GM21381 (cell line): ENCODE measurements at regions not wholly inside any gene's neighbourhood (a gene's known extent, or its start where the extent isn't known, plus 50 kb on each side); places are given as distances from the start of the nearest gene placed in this dataset.

ENCODE experiments used
- ATAC-seq: cut with Tn5 transposase; IDR thresholded peaks from one replicate; pipeline ENCODE4 v1.9.1; 2021; ENCODE audit warnings: mild to moderate bottlenecking, moderate library complexity; ENCODE audit not compliant: unreplicated experiment

GRCh38 chr5:57857696-57858095, 375.1 kb upstream of the ACTBL2 start:
- no peak for ATAC-seq

DNA sequence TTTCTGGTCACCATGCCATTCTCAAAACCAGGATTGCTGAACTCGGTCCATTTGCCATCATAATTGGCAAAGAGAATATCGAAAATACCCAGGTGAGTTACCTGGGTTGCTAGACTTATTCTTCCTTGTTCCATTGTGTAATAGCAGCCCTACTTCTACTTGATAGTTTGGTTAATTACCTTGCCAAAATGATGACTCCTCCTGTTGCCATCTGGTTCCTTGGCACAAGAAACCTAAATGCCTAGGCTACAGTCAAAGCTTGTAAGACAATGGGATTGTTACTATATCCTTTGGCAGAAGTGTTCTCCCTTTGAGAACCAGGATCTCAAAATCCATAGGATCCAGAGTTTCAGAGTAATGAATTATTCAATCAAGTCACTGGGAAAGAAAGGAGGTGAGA, 373.2 kb upstream of the ACTBL2 start:
- no peak for ATAC-seq

GRCh38 chr5:57853929-57854697, 371.5 kb upstream of the ACTBL2 start:
- no peak for ATAC-seq

GRCh38 chr5:57850109-57850508, 367.5 kb upstream of the ACTBL2 start:
- no peak for ATAC-seq

DNA sequence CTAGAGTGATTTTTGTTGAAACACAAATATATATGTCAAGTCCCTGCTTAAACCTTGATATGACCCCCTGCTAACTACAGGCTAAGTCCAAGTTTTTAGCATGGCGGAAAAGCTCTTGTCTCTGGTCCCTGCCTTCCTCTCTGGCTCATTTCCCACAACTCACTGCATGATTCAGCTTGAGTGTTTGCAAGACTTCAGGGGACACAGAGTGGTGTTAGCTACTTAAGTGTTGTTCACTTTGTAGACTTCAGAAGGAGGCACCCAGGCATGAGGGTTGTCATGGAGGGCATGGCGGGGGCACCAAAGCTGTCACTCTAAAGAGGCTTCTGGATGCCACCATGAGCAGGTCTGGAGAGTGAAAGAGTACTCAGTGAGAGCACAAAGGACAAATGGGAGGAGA, 362.4 kb upstream of the ACTBL2 start:
- no peak for ATAC-seq

DNA sequence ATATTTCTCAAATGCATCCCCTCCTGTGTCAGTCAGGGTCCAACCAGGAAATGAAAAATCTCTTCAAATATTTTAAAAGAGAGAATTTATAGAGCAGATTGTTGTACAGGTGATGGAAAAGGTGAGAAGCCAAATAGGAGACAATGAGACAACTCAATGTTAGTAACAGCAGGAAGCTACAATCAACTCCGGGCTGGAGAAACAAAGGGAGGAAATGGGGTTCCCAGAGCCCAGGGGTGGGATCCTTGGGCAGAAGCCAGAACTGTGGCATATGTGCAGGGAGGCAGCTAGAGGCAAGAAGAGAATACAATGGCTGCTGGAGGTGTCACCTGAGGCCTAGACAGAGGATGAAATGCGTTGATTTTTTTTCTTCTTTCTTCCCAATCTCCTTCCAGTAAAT, 361.8 kb upstream of the ACTBL2 start:
- ATAC-seq, result no peak

DNA sequence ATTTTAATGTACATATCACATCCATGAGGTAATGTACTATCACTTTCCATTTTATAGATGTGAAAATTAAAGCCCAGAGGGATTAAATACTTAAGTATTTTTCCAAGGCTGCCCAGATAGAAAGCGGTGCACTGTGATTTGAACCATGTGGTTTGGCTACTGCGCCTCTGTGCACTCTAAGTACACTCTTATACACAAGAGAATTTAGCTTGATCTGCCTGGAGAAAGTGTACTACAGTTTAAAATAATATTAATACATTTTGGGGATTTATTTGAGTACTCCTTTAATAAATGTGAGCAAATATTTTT, 360.4 kb upstream of the ACTBL2 start:
- ATAC-seq, result no peak

GRCh38 chr5:57842364-57843058, 359.9 kb upstream of the ACTBL2 start:
- ATAC-seq, result no peak

GRCh38 chr5:57841676-57842363, 359.2 kb upstream of the ACTBL2 start:
- ATAC-seq, result no peak

DNA sequence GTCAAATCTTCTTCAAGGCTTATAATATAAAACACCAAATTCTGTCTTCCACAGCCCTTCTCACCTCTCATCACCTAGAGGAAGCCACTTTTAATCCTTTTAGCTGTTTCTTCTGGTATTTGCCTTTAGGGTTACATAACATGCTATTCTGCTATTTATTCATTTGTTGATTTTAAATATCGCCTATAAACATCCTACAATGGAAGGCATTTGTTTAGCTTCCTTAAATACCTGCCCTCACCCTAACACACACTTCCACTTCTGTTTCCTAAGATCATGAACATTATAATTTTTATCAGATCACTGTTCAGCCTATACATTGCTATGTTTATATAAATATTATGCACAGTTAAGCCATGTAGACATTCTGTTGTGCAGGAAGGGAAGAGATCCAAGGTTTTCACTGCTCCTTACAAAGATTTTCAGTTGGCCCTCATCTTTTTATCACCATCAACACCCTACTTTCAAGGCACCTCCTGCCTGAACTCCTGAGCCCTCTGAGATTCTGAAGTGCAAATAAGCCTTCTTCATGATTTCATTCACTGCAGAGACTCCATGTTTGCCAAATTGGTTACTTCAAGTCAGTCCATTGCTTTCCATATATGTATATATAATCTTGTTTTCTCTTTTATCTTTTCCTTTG, 356.9 kb upstream of the ACTBL2 start:
- ATAC-seq, result no peak

GRCh38 chr5:57839025-57839424, 356.4 kb upstream of the ACTBL2 start:
- no peak for ATAC-seq

DNA sequence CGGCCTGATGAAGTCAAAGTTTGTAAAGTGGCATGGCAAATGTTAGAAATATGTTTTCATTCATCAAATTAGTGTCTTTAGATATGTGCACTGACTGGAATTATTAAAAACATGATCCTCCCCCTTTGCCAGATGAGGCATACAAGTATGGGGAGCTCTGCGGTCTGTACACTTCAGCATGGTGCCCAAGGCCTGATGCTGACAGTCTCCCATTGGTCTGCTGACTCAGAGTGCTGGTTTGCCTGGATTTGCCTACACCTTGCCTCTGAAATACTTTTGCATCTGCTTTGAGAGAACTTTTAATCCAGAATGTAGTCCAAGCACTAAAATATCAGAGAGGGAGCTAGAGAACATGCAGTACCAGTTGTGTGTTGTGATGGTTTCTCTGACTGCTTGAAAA, 354.3 kb upstream of the ACTBL2 start:
- no peak for ATAC-seq

DNA sequence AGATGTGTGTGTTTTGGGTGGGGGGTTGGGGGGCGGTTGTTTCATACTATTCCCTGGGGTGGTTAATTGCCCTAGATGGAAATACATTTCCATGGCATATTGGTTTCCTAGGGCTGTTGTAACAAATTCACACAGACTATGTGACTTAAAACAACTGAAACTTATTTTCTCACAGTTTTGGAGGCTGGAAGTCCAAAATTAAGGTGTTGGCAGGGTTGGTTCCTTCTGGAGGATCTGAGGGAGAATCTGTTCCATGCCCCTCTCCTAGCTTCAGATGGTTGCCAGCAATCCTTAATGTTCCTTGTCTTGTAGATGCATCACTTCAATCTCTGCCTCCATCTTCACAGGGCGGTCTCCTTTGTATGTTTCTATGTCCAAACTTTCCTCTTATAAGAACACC, 353.7 kb upstream of the ACTBL2 start:
- ATAC-seq, result no peak

DNA sequence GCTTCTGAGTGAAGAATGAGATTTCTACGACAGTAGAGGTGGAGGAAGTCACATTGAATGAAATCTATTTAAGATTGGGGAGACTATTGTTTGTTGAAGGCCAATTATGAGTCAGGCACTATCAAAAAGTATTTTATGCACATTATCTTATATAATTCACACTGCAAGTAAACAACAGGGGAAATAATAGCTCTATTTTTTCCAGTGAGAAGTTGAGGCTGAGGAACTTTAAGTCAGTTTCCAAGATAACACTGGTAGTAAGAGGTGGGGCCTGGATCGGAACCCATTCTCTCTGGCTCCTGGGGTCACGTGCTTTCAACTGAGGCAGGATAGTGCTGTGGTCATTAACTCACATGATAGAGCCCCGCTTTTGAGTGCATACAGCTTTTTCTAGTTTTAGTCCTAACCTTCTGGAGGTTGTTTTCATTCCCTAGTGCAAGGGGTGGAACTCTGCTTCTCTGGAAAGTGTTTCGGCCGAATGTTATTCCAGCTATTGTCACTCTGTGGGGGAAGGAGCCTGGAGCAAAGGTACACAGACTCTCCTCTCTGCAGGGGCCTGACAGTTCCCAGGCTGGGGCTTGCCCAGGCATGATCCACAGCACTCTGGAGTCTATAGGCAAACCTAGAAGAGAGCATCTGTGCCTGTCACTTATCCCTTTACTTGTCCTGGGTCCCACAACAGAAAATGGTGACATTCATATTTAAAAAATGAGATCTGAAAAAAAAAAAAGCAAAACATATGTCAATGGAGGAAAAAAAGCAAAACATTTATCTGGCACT, 352.4 kb upstream of the ACTBL2 start:
- ATAC-seq, result no peak

GRCh38 chr5:57833489-57833888, 350.9 kb upstream of the ACTBL2 start:
- no peak for ATAC-seq

- no peak for ATAC-seq
These were observed 350.3 kb upstream of the ACTBL2 start for GRCh38 chr5:57832875-57833274.

DNA sequence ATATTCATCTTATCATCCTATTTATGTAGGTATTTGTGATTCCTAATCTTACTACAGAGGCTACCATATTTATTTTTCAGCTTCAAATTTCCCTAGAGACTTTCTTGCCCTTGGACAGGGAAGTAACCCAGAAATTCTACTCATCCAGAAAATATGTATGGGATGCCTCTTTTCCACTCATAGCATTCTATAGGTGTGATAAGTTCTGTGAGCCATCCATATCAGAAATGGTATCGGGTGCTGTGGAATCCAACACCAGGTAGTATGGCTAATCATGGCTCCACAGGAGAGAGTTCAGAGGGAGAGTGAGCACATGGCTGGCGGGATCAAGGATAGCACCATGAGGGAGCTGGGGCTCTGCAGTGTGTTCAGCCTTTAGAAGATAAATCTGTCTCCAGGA, 349.3 kb upstream of the ACTBL2 start:
- no peak for ATAC-seq

DNA sequence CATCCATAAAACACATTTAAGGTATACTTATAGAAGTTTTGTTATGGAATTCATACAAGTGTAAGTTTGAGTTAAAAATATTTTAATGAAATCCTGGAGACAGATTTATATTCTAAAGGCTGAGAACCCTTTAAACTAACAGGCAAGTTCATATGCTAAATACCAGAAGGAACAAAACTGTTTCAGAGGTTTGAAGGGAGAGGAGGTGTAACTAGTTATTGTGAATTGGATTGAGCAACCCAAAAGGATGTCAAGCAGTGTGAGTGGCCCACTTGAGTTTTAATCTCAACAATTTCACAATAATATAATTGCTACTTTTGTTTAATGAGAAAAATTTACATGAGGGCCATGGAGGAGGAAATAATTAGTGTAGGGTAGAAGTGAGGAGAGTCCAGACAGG, 348.5 kb upstream of the ACTBL2 start:
- ATAC-seq, result no peak

GRCh38 chr5:57828221-57828620, 345.6 kb upstream of the ACTBL2 start:
- ATAC-seq, result no peak

GRCh38 chr5:57825031-57825686, 342.5 kb upstream of the ACTBL2 start:
- no peak for ATAC-seq
